ENCODE measurements at regions not wholly inside any gene's neighbourhood (a gene's known extent, or its start where the extent isn't known, plus 50 kb on each side); places are given as distances from the start of the nearest gene placed in this dataset.
A peak's percentile ranks its signal among the peaks of the same experiment; 100 is the strongest.

- Histone ChIP-seq H3K36me3 (ENCODE audit: control insufficient read depth, insufficient read depth, low read length) (no peaks in the 10 kb centered on the region), H3K4me1 (ENCODE audit: control insufficient read depth, insufficient read depth, low read length) (no peaks in the 10 kb centered on the region), H3K9me3 (ENCODE audit: control insufficient read depth, low read depth, low read length) (no peaks in the 10 kb centered on the region), H3K4me3 (ENCODE audit: low read length) (no peak overlapping the region), H3K27me3 (ENCODE audit: control insufficient read depth, insufficient read depth, low read length) (no peaks in the 10 kb centered on the region), H3K27ac (ENCODE audit: low read length) (no peak overlapping the region)
- no peak for DNase-seq
Measured at GRCh38 chr4:129223945-129224344, 128.0 kb downstream of the C4orf33 start.

- Histone ChIP-seq H3K4me1 (ENCODE audit: control insufficient read depth, insufficient read depth, low read length) (no peaks in the 10 kb centered on the region), H3K27me3 (ENCODE audit: control insufficient read depth, insufficient read depth, low read length) (no peaks in the 10 kb centered on the region), H3K9me3 (ENCODE audit: control insufficient read depth, low read depth, low read length) (no peaks in the 10 kb centered on the region), H3K27ac (ENCODE audit: low read length) (no peak overlapping the region), H3K36me3 (ENCODE audit: control insufficient read depth, insufficient read depth, low read length) (no peaks in the 10 kb centered on the region), H3K4me3 (ENCODE audit: low read length) (no peak overlapping the region)
- no peak for DNase-seq
- WGBS (ENCODE audit: insufficient coverage, low lambda C conversion rate) = no CpG with 5 or more reads among the region's 4 CpGs
Measured at GRCh38 chr4:129230846-129231245, 134.9 kb downstream of the C4orf33 start.

GRCh38 chr4:129231945-129232588, 136.1 kb downstream of the C4orf33 start:
- no peaks in the 10 kb centered on the region for H3K36me3 ChIP-seq (ENCODE audit: control insufficient read depth, insufficient read depth, low read length)
- no peak overlapping the region for H3K4me3 ChIP-seq (ENCODE audit: low read length)
- no peak for DNase-seq
- H3K27ac ChIP-seq (ENCODE audit: low read length) = no peak overlapping the region
- H3K27me3 ChIP-seq (ENCODE audit: control insufficient read depth, insufficient read depth, low read length) = no peaks in the 10 kb centered on the region
- H3K9me3 ChIP-seq (ENCODE audit: control insufficient read depth, low read depth, low read length) = no peaks in the 10 kb centered on the region
- 100% methylated on average over 1 of the region's 2 CpGs for WGBS (ENCODE audit: insufficient coverage, low lambda C conversion rate)
- H3K4me1 ChIP-seq (ENCODE audit: control insufficient read depth, insufficient read depth, low read length) = no peaks in the 10 kb centered on the region

GRCh38 chr4:129232589-129233337, 136.8 kb downstream of the C4orf33 start:
- Histone ChIP-seq H3K4me1 (ENCODE audit: control insufficient read depth, insufficient read depth, low read length) (no peaks in the 10 kb centered on the region), H3K9me3 (ENCODE audit: control insufficient read depth, low read depth, low read length) (no peaks in the 10 kb centered on the region), H3K4me3 (ENCODE audit: low read length) (no peak overlapping the region), H3K27ac (ENCODE audit: low read length) (no peak overlapping the region), H3K27me3 (ENCODE audit: control insufficient read depth, insufficient read depth, low read length) (no peaks in the 10 kb centered on the region), H3K36me3 (ENCODE audit: control insufficient read depth, insufficient read depth, low read length) (no peaks in the 10 kb centered on the region)
- WGBS (ENCODE audit: insufficient coverage, low lambda C conversion rate) = 51% methylated on average over 2 of the region's 3 CpGs
- DNase-seq = no peak

- Histone ChIP-seq H3K27me3 (ENCODE audit: control insufficient read depth, insufficient read depth, low read length) (no peaks in the 10 kb centered on the region), H3K36me3 (ENCODE audit: control insufficient read depth, insufficient read depth, low read length) (no peaks in the 10 kb centered on the region), H3K4me1 (ENCODE audit: control insufficient read depth, insufficient read depth, low read length) (no peaks in the 10 kb centered on the region), H3K4me3 (ENCODE audit: low read length) (no peak overlapping the region), H3K27ac (ENCODE audit: low read length) (no peak overlapping the region), H3K9me3 (ENCODE audit: control insufficient read depth, low read depth, low read length) (no peaks in the 10 kb centered on the region)
- no CpG with 5 or more reads among the region's 1 CpG for WGBS (ENCODE audit: insufficient coverage, low lambda C conversion rate)
- DNase-seq = no peak
Measured at GRCh38 chr4:129233691-129234090, 137.7 kb downstream of the C4orf33 start.

GRCh38 chr4:129236351-129236750, 140.4 kb downstream of the C4orf33 start:
- no peak overlapping the region for H3K27ac ChIP-seq (ENCODE audit: low read length)
- no peak overlapping the region for H3K4me3 ChIP-seq (ENCODE audit: low read length)
- no peaks in the 10 kb centered on the region for H3K4me1 ChIP-seq (ENCODE audit: control insufficient read depth, insufficient read depth, low read length)
- H3K36me3 ChIP-seq (ENCODE audit: control insufficient read depth, insufficient read depth, low read length) = no peaks in the 10 kb centered on the region
- no peak for DNase-seq
- 82% methylated on average over 2 of the region's 3 CpGs for WGBS (ENCODE audit: insufficient coverage, low lambda C conversion rate)
- no peaks in the 10 kb centered on the region for H3K27me3 ChIP-seq (ENCODE audit: control insufficient read depth, insufficient read depth, low read length)
- no peaks in the 10 kb centered on the region for H3K9me3 ChIP-seq (ENCODE audit: control insufficient read depth, low read depth, low read length)

GRCh38 chr4:129239088-129239487, 143.1 kb downstream of the C4orf33 start:
- DNase-seq = no peak
- no peak overlapping the region for H3K27ac ChIP-seq (ENCODE audit: low read length)
- H3K36me3 ChIP-seq (ENCODE audit: control insufficient read depth, insufficient read depth, low read length) = no peaks in the 10 kb centered on the region
- WGBS (ENCODE audit: insufficient coverage, low lambda C conversion rate) = 67% methylated on average over 1 of the region's 3 CpGs
- no peaks in the 10 kb centered on the region for H3K27me3 ChIP-seq (ENCODE audit: control insufficient read depth, insufficient read depth, low read length)
- no peaks in the 10 kb centered on the region for H3K4me1 ChIP-seq (ENCODE audit: control insufficient read depth, insufficient read depth, low read length)
- no peak overlapping the region for H3K4me3 ChIP-seq (ENCODE audit: low read length)
- no peaks in the 10 kb centered on the region for H3K9me3 ChIP-seq (ENCODE audit: control insufficient read depth, low read depth, low read length)

- DNase-seq = no peak
- no CpG with 5 or more reads among the region's 1 CpG for WGBS (ENCODE audit: insufficient coverage, low lambda C conversion rate)
- no peak overlapping the region for H3K27ac ChIP-seq (ENCODE audit: low read length)
Measured at GRCh38 chr4:129240816-129241215, 144.9 kb downstream of the C4orf33 start.

GRCh38 chr4:129246145-129246544, 150.2 kb downstream of the C4orf33 start:
- Histone ChIP-seq H3K27me3 (ENCODE audit: control insufficient read depth, insufficient read depth, low read length) (no peaks in the 10 kb centered on the region), H3K4me3 (ENCODE audit: low read length) (no peak overlapping the region), H3K36me3 (ENCODE audit: control insufficient read depth, insufficient read depth, low read length) (no peaks in the 10 kb centered on the region), H3K27ac (ENCODE audit: low read length) (no peak overlapping the region), H3K4me1 (ENCODE audit: control insufficient read depth, insufficient read depth, low read length) (no peaks in the 10 kb centered on the region), H3K9me3 (ENCODE audit: control insufficient read depth, low read depth, low read length) (no peaks in the 10 kb centered on the region)
- no CpG with 5 or more reads among the region's 4 CpGs for WGBS (ENCODE audit: insufficient coverage, low lambda C conversion rate)
- DNase-seq = no peak

More at GRCh38 chr4:129240816-129241215, 144.9 kb downstream of the C4orf33 start:
- H3K27me3 ChIP-seq (ENCODE audit: control insufficient read depth, insufficient read depth, low read length) = no peaks in the 10 kb centered on the region
- H3K4me1 ChIP-seq (ENCODE audit: control insufficient read depth, insufficient read depth, low read length) = no peaks in the 10 kb centered on the region
- H3K9me3 ChIP-seq (ENCODE audit: control insufficient read depth, low read depth, low read length) = no peaks in the 10 kb centered on the region
- no peaks in the 10 kb centered on the region for H3K36me3 ChIP-seq (ENCODE audit: control insufficient read depth, insufficient read depth, low read length)
- no peak overlapping the region for H3K4me3 ChIP-seq (ENCODE audit: low read length)

- Histone ChIP-seq H3K4me1 (ENCODE audit: control insufficient read depth, insufficient read depth, low read length) (no peaks in the 10 kb centered on the region), H3K36me3 (ENCODE audit: control insufficient read depth, insufficient read depth, low read length) (no peaks in the 10 kb centered on the region), H3K27ac (ENCODE audit: low read length) (no peak overlapping the region), H3K27me3 (ENCODE audit: control insufficient read depth, insufficient read depth, low read length) (no peaks in the 10 kb centered on the region), H3K4me3 (ENCODE audit: low read length) (no peak overlapping the region), H3K9me3 (ENCODE audit: control insufficient read depth, low read depth, low read length) (no peaks in the 10 kb centered on the region)
- 33% methylated on average over 1 of the region's 15 CpGs for WGBS (ENCODE audit: insufficient coverage, low lambda C conversion rate)
- peak in 1 of 2 donors; percentile 4 for DNase-seq
Measured at GRCh38 chr4:129246910-129247461, 151.0 kb downstream of the C4orf33 start.
